ENCODE measurements at regions not wholly inside any gene's neighbourhood (a gene's known extent, or its start where the extent isn't known, plus 50 kb on each side); places are given as distances from the start of the nearest gene placed in this dataset.

DNA sequence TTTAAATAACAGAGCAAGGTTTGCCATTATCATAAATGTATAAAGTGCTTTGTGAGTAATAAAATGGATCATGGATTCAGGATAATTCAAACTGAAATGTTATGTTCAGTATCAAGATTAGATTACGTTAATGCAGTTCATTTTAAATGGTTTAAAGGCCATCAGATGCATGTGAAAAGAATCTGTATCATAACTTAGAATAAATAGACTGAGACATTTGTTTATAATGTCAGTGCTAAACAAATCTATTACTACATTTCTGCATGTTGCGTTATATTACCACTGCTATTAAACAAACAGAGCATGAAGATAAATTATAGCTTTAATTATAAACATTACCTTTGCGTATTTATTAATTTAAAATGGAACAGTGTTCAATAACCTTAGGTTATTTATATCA lies 160.2 kb downstream of the TOX3 start:
- no peaks in the 10 kb centered on the region for H3K36me3 ChIP-seq (ENCODE audit: control insufficient read depth, insufficient read depth, low read length)

DNA sequence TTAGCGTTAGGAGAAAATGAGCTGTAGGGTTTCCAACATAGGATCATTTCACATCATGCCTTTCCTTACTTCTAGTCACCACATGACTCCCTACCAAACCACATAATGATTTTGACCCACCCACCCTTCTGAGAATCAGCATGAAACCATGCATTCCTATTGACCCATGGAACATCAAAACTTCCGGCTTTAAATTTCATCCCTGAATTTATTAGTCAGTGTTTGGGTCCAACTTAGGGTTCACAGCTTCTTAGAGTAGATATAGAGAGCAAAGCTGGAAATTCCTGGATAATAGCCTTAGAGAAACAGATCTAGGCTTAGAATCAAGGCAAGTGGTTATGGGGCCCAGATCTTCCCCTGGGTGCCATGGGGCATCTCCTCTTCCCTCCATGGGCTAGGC lies 162.6 kb downstream of the TOX3 start:
- 100% methylated on average over 1 of the region's 2 CpGs for WGBS, 2 experiments (ENCODE audit: insufficient coverage in 2 of 2)
- H3K9me3 ChIP-seq (ENCODE audit: control insufficient read depth, low read length) = no peaks in the 10 kb centered on the region

More for the DNA sequence above, 160.2 kb downstream of the TOX3 start:
- WGBS, 2 experiments (ENCODE audit: insufficient coverage in 2 of 2) = no CpG with 5 or more reads among the region's 3 CpGs
- Histone ChIP-seq H3K27ac (ENCODE audit: low read depth, low read length, severe bottlenecking) (no peak overlapping the region), H3K9me3 (ENCODE audit: control insufficient read depth, low read length) (no peaks in the 10 kb centered on the region), H3K4me1 (ENCODE audit: control insufficient read depth, insufficient read depth, low read length, poor library complexity, severe bottlenecking) (peaks cover 9% of the 10 kb centered on the region), H3K4me3 (ENCODE audit: extremely low read depth, insufficient read depth, low read length, poor library complexity, severe bottlenecking) (no peak overlapping the region)

DNA sequence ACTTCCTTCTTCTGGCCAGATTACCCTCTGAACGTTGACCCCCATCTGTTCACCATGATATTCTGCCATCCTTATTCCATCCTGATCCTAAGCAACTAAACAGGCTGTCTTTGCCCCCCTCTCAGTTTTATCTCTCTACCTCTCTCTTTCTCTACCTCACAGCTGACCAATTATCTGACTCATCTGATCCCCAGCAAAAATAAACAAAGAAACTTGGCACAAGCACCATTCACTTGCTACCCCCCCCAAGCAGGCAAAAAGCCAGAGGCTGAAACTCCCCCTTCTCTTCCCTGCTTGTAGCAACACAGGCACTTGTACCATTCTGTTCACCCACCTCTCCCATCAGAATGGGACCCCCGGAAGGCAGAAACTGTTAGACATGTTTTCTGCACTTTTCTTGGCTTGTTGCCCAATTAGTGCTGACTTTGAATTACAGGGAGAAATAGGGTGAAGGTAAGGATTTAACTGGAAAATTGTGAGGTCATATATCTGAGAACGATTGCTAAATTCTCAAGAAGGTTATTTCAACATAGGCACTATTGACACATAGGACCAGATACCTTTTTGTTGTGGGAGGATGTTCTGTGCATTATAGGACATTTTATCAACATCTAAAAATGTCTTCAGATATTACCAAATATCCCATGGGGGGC lies 163.2 kb downstream of the TOX3 start:
- no peaks in the 10 kb centered on the region for H3K36me3 ChIP-seq (ENCODE audit: control insufficient read depth, insufficient read depth, low read length)
- H3K27ac ChIP-seq (ENCODE audit: low read depth, low read length, severe bottlenecking) = no peak overlapping the region
- 38 to 50% methylated on average over 1 of the region's 3 CpGs for WGBS, 2 experiments (ENCODE audit: insufficient coverage in 2 of 2)
- H3K4me1 ChIP-seq (ENCODE audit: control insufficient read depth, insufficient read depth, low read length, poor library complexity, severe bottlenecking) = peaks cover 9% of the 10 kb centered on the region
- no peaks in the 10 kb centered on the region for H3K9me3 ChIP-seq (ENCODE audit: control insufficient read depth, low read length)
- no peak overlapping the region for H3K4me3 ChIP-seq (ENCODE audit: extremely low read depth, insufficient read depth, low read length, poor library complexity, severe bottlenecking)

More for the DNA sequence above, 162.6 kb downstream of the TOX3 start:
- Histone ChIP-seq H3K36me3 (ENCODE audit: control insufficient read depth, insufficient read depth, low read length) (no peaks in the 10 kb centered on the region), H3K4me1 (ENCODE audit: control insufficient read depth, insufficient read depth, low read length, poor library complexity, severe bottlenecking) (peaks cover 9% of the 10 kb centered on the region), H3K4me3 (ENCODE audit: extremely low read depth, insufficient read depth, low read length, poor library complexity, severe bottlenecking) (no peak overlapping the region), H3K27ac (ENCODE audit: low read depth, low read length, severe bottlenecking) (no peak overlapping the region)

DNA sequence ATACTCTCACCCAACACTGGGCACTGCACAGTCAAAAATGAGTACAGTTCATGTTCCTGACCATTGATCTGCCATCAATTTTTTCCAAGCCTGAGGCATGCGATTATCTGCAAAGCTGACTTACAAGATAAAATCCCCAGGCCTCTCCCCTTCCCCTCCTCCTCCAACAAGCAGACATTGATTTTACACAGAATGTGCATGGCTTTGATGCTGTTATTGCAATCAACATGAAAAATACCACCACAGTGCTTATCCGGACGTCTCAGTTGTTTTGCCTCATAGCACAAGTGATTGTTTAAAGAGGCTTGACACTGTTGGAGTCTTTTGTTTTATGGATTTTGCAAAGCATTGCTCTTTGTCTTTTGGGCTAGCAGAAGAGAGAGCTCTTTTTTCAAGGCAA lies 163.8 kb downstream of the TOX3 start:
- H3K4me1 ChIP-seq (ENCODE audit: control insufficient read depth, insufficient read depth, low read length, poor library complexity, severe bottlenecking) = peaks cover 9% of the 10 kb centered on the region
- no peak overlapping the region for H3K27ac ChIP-seq (ENCODE audit: low read depth, low read length, severe bottlenecking)
- H3K4me3 ChIP-seq (ENCODE audit: extremely low read depth, insufficient read depth, low read length, poor library complexity, severe bottlenecking) = no peak overlapping the region
- H3K9me3 ChIP-seq (ENCODE audit: control insufficient read depth, low read length) = no peaks in the 10 kb centered on the region
- 67% methylated on average over 3 of the region's 3 CpGs; no CpG with 5 or more reads in 1 of the 2 experiments for WGBS, 2 experiments (ENCODE audit: insufficient coverage in 2 of 2)
- no peaks in the 10 kb centered on the region for H3K36me3 ChIP-seq (ENCODE audit: control insufficient read depth, insufficient read depth, low read length)

- Histone ChIP-seq H3K27ac (ENCODE audit: low read depth, low read length, severe bottlenecking) (no peak overlapping the region), H3K36me3 (ENCODE audit: control insufficient read depth, insufficient read depth, low read length) (no peaks in the 10 kb centered on the region), H3K4me3 (ENCODE audit: extremely low read depth, insufficient read depth, low read length, poor library complexity, severe bottlenecking) (no peak overlapping the region), H3K9me3 (ENCODE audit: control insufficient read depth, low read length) (no peaks in the 10 kb centered on the region), H3K4me1 (ENCODE audit: control insufficient read depth, insufficient read depth, low read length, poor library complexity, severe bottlenecking) (peaks cover 9% of the 10 kb centered on the region)
- WGBS, 2 experiments (ENCODE audit: insufficient coverage in 2 of 2) = no CpG with 5 or more reads among the region's 1 CpG
Observed at GRCh38 chr16:52379551-52379950, 167.4 kb downstream of the TOX3 start.

DNA sequence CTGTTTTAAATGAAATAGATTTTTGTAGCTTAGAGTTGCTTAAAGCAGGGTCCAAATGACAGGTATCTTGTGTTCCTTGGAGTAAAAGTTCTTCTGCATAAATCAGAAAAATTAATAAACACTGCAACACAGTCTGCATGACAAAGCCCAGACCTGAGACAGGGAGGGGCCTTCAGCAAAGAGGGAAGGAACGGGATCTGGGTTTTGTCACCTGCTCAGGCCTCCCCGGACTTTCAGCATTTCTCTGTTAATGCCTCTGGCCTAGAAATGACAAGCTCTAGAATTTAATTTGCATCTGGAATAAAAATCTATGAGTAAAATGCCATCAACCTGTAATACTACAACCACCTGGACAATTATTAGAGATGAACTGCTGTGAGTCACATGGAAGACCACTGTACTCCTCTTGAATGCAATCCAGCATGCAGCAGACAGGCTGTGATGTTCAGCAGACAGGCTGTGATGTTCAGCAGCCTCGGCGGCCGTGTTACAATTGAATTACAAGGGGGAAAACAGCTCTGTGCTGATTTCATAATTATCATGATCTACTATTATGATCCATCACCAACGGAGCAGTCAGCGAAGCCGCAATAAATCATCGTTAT lies 170.2 kb downstream of the TOX3 start:
- Histone ChIP-seq H3K9me3 (ENCODE audit: control insufficient read depth, low read length) (no peaks in the 10 kb centered on the region), H3K27ac (ENCODE audit: low read depth, low read length, severe bottlenecking) (no peak overlapping the region), H3K36me3 (ENCODE audit: control insufficient read depth, insufficient read depth, low read length) (no peaks in the 10 kb centered on the region), H3K4me3 (ENCODE audit: extremely low read depth, insufficient read depth, low read length, poor library complexity, severe bottlenecking) (no peak overlapping the region), H3K4me1 (ENCODE audit: control insufficient read depth, insufficient read depth, low read length, poor library complexity, severe bottlenecking) (peaks cover 5% of the 10 kb centered on the region)
- 81 to 98% methylated on average over 7 of the region's 9 CpGs for WGBS, 2 experiments (ENCODE audit: insufficient coverage in 2 of 2)

DNA sequence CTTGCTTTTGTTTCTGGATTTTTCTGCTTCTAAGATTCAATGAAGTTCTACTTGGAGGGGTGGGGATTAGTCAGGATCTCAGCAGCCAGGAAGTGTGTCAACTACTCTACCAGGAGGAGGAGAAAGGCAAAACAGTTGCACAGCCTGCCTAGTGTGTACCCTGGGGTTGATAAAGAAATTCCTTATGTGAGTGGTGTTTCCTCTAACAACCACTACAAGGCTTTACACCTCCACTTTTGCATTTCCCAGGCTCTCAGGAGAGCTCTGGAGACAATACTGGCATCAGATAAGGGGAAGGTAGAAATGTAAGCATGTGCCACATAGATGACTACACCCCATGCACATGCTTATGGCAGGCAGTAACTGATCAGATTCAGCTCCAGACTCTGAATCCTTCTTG lies 174.6 kb downstream of the TOX3 start:
- Histone ChIP-seq H3K4me1 (ENCODE audit: control insufficient read depth, insufficient read depth, low read length, poor library complexity, severe bottlenecking) (peaks cover 5% of the 10 kb centered on the region), H3K27ac (ENCODE audit: low read depth, low read length, severe bottlenecking) (no peak overlapping the region), H3K4me3 (ENCODE audit: extremely low read depth, insufficient read depth, low read length, poor library complexity, severe bottlenecking) (no peak overlapping the region), H3K9me3 (ENCODE audit: control insufficient read depth, low read length) (no peaks in the 10 kb centered on the region), H3K36me3 (ENCODE audit: control insufficient read depth, insufficient read depth, low read length) (no peaks in the 10 kb centered on the region)

- Histone ChIP-seq H3K9me3 (ENCODE audit: control insufficient read depth, low read length) (no peaks in the 10 kb centered on the region), H3K27ac (ENCODE audit: low read depth, low read length, severe bottlenecking) (no peak overlapping the region), H3K4me1 (ENCODE audit: control insufficient read depth, insufficient read depth, low read length, poor library complexity, severe bottlenecking) (peaks cover 5% of the 10 kb centered on the region), H3K4me3 (ENCODE audit: extremely low read depth, insufficient read depth, low read length, poor library complexity, severe bottlenecking) (no peak overlapping the region), H3K36me3 (ENCODE audit: control insufficient read depth, insufficient read depth, low read length) (no peaks in the 10 kb centered on the region)
- WGBS, 2 experiments (ENCODE audit: insufficient coverage in 2 of 2) = 79 to 86% methylated on average over 4 of the region's 4 CpGs
Observed at GRCh38 chr16:52368859-52369258, 178.1 kb downstream of the TOX3 start.

DNA sequence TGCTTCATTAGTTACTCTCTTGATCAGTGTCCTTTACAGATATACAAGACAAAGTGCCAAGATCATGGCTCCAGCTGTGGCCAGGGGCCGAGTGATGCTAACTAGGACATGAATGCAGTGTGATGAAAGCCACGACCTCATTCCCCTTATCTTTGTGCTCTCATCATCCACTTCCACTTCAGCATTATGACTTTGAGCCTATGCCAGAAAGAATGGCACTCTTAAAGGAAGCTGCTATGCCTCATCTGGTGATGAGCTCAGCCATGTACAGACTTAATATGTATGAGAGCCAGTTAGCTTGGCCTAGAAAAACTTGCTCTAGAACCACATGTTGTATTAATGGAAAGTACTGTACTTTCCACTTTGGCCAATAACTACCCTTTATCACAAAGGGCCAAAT lies 179.1 kb downstream of the TOX3 start:
- H3K4me1 ChIP-seq (ENCODE audit: control insufficient read depth, insufficient read depth, low read length, poor library complexity, severe bottlenecking) = peaks cover 9% of the 10 kb centered on the region
- no peaks in the 10 kb centered on the region for H3K9me3 ChIP-seq (ENCODE audit: control insufficient read depth, low read length)
- no peaks in the 10 kb centered on the region for H3K36me3 ChIP-seq (ENCODE audit: control insufficient read depth, insufficient read depth, low read length)
- no peak overlapping the region for H3K27ac ChIP-seq (ENCODE audit: low read depth, low read length, severe bottlenecking)
- WGBS, 2 experiments (ENCODE audit: insufficient coverage in 2 of 2) = 56% methylated on average over 2 of the region's 2 CpGs; no CpG with 5 or more reads in 1 of the 2 experiments
- H3K4me3 ChIP-seq (ENCODE audit: extremely low read depth, insufficient read depth, low read length, poor library complexity, severe bottlenecking) = no peak overlapping the region

DNA sequence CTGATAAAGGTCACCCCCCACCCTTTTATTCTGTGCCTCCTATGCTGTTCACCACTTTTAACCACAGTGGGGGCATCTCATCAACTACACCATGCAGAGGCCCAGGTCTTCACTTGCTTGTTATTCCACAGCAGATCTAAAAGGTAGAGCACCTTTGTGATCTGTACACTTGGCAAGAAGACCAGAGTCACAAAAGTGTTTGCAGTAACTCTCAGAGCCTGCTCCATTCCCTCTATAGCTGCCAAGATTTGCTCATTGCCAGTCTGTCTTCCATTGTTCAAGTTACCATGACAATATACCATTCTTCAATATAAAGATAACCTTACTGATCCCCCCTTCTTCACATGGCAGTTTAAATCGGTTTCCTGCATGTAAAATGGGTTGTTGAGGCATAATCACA lies 180.0 kb downstream of the TOX3 start:
- H3K27ac ChIP-seq (ENCODE audit: low read depth, low read length, severe bottlenecking) = no peak overlapping the region
- H3K9me3 ChIP-seq (ENCODE audit: control insufficient read depth, low read length) = no peaks in the 10 kb centered on the region
- H3K36me3 ChIP-seq (ENCODE audit: control insufficient read depth, insufficient read depth, low read length) = no peaks in the 10 kb centered on the region
- peaks cover 4% of the 10 kb centered on the region for H3K4me1 ChIP-seq (ENCODE audit: control insufficient read depth, insufficient read depth, low read length, poor library complexity, severe bottlenecking)
- WGBS, 2 experiments (ENCODE audit: insufficient coverage in 2 of 2) = no CpG with 5 or more reads among the region's 1 CpG
- no peak overlapping the region for H3K4me3 ChIP-seq (ENCODE audit: extremely low read depth, insufficient read depth, low read length, poor library complexity, severe bottlenecking)

GRCh38 chr16:52364500-52364899 lies 182.4 kb downstream of the TOX3 start:
- Histone ChIP-seq H3K36me3 (ENCODE audit: control insufficient read depth, insufficient read depth, low read length) (no peaks in the 10 kb centered on the region), H3K27ac (ENCODE audit: low read depth, low read length, severe bottlenecking) (no peak overlapping the region), H3K4me3 (ENCODE audit: extremely low read depth, insufficient read depth, low read length, poor library complexity, severe bottlenecking) (no peak overlapping the region), H3K9me3 (ENCODE audit: control insufficient read depth, low read length) (no peaks in the 10 kb centered on the region), H3K4me1 (ENCODE audit: control insufficient read depth, insufficient read depth, low read length, poor library complexity, severe bottlenecking) (peaks cover 4% of the 10 kb centered on the region)

All from mesodermal cell (in vitro differentiated cells).